ENCODE measurements at regions not wholly inside any gene's neighbourhood (a gene's known extent, or its start where the extent isn't known, plus 50 kb on each side); places are given as distances from the start of the nearest gene placed in this dataset.

GRCh38 chr13:105019073-105019472 lies 1516.4 kb downstream of the EFNB2 start:
- no peak overlapping the region for H3K4me3 ChIP-seq (ENCODE audit: control insufficient read depth, low read depth, low read length)
- DNase-seq (ENCODE audit: low read depth): no peak
- TF ChIP-seq, protein P1, sequence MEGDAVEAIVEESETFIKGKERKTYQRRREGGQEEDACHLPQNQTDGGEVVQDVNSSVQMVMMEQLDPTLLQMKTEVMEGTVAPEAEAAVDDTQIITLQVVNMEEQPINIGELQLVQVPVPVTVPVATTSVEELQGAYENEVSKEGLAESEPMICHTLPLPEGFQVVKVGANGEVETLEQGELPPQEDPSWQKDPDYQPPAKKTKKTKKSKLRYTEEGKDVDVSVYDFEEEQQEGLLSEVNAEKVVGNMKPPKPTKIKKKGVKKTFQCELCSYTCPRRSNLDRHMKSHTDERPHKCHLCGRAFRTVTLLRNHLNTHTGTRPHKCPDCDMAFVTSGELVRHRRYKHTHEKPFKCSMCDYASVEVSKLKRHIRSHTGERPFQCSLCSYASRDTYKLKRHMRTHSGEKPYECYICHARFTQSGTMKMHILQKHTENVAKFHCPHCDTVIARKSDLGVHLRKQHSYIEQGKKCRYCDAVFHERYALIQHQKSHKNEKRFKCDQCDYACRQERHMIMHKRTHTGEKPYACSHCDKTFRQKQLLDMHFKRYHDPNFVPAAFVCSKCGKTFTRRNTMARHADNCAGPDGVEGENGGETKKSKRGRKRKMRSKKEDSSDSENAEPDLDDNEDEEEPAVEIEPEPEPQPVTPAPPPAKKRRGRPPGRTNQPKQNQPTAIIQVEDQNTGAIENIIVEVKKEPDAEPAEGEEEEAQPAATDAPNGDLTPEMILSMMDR (conservative IDR thresholded peaks at IDR 0.05; ENCODE audit: control insufficient read depth, insufficient read depth, low read depth, low read length): no peak

DNA sequence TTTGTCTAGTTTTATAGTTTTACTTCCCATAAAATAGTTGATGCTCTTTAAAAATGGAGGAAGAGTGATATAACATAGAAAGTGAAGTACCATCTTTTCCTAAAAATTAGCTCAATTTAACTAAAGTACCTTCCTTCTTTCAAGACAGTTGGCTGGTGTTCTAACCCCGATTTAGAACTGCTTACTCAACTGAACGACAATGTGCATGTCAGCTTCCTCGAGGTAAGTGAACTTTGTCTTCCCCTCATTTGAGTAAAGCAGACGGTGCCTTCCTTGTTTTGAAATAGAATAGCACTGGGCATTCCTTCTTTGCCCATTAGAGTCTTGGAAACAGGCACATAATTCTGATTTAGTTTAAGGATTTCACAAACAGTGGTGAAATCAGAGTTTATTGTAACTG lies 1519.2 kb downstream of the EFNB2 start:
- no peak for DNase-seq (ENCODE audit: low read depth)
- no peak overlapping the region for H3K4me3 ChIP-seq (ENCODE audit: control insufficient read depth, low read depth, low read length)
- TF ChIP-seq, protein P1 (conservative IDR thresholded peaks at IDR 0.05; ENCODE audit: control insufficient read depth, insufficient read depth, low read depth, low read length): no peak

DNA sequence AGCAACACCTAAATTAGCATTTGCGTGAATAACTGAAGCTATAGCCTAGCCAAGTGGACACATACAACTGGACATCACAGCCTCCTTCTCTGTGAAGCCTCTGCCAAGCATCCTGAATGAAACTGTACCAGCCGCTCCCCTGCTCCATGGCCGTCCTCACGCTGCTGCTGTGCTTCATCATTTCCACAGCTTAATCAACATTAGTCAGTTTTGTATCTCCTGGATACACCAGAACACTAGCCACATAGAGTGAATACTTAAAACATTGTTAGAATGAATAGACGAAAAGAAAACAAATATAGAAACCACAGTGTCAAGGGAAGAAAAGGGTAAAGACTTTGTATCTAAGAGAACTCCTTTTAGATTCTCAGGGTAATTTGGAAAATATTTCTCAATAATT lies 1526.9 kb downstream of the EFNB2 start:
- DNase-seq (ENCODE audit: low read depth): no peak
- TF ChIP-seq, protein P1 (conservative IDR thresholded peaks at IDR 0.05; ENCODE audit: control insufficient read depth, insufficient read depth, low read depth, low read length): no peak
- no peak overlapping the region for H3K4me3 ChIP-seq (ENCODE audit: control insufficient read depth, low read depth, low read length)

DNA sequence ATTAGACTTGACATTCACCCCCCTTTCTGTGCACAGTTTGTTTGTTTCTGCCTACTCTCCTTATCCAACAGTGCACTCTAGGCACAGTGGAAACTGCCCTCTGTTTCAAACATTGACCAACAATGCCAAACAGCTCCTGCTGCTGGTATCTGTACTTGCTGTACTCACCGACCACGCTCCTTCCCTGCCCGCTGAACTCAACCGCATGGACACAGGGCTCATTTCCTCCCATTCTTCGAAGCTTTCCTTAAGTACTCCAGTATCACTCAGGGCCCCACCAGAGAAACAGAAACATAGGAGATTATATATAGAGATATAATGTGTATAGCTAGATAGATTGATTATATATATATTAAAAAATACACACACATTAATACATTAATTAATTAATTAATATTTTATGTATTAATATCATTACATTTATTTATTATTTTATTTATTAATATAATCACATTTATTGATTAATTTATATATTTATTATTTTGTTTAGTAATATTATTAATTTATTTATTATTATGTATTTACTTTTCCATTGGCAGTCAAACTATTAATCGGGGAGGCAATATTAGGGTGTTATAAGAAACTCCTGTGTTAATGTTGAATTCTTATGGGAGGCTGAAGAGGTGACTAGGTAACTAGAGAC lies 1528.2 kb downstream of the EFNB2 start:
- TF ChIP-seq, protein P1 (conservative IDR thresholded peaks at IDR 0.05; ENCODE audit: control insufficient read depth, insufficient read depth, low read depth, low read length): no peak
- no peak for DNase-seq (ENCODE audit: low read depth)
- H3K4me3 ChIP-seq (ENCODE audit: control insufficient read depth, low read depth, low read length): no peak overlapping the region

DNA sequence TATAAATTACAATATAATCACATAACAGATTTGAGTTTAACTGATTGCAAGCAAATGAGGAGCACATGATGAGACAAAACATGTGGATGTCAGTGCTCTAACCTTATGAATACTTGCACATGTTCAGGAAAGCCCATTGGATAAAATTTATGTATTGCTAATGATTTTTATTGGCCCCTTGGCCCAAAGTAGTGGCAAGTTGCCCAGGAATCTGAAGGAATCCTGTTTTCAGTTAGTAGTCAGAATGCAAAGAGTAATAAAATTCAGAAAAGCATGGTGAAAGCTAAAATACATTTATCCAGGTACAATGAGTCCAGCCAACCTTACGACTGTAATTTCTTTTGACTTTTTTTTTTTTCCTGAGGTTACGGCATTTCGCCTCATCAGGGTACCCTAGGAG lies 1539.4 kb downstream of the EFNB2 start:
- H3K4me3 ChIP-seq (ENCODE audit: control insufficient read depth, low read depth, low read length): no peak overlapping the region
- DNase-seq (ENCODE audit: low read depth): no peak
- TF ChIP-seq, protein P1 (conservative IDR thresholded peaks at IDR 0.05; ENCODE audit: control insufficient read depth, insufficient read depth, low read depth, low read length): no peak

DNA sequence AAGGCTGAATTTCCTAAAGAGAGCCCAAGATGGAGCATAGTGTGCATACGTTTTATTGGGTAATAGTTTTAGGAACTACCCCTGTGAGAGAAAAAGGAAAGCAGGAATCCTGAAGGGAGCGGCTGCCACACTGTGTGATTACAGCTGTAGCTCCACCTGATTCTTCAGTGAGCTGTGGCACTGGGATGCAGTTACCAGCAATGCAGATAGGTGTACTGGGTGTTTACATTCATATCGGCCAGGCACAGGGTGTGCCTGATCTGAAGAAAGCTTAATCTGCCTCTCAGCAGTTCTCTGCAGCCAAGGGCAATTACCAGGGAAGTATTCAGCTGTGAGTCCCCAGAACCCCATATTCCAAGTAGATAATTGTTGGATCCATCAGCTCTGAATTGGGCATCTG lies 1541.8 kb downstream of the EFNB2 start:
- no peak overlapping the region for H3K4me3 ChIP-seq (ENCODE audit: control insufficient read depth, low read depth, low read length)
- no peak for DNase-seq (ENCODE audit: low read depth)
- TF ChIP-seq, protein P1 (conservative IDR thresholded peaks at IDR 0.05; ENCODE audit: control insufficient read depth, insufficient read depth, low read depth, low read length): no peak

DNA sequence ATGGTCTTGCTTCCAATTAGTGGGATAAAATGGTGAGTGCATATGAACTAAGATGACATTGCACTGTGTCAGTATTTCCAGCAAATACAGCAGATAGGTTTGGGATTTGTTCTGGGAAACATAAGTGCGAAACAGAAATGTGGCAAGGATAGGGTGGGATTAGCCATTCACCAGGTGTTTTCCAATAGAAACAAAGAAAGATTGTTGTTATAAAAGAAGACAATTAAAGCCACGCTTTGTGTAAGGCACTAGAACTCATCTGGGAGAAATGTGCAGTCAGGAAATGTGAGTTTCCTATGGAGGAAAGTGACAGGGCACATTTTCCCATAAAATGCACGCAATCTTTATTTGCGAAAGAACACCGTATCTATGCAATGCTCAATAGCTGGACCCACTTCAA lies 1547.8 kb downstream of the EFNB2 start:
- DNase-seq (ENCODE audit: low read depth): no peak
- no peak overlapping the region for H3K4me3 ChIP-seq (ENCODE audit: control insufficient read depth, low read depth, low read length)
- TF ChIP-seq, protein P1 (conservative IDR thresholded peaks at IDR 0.05; ENCODE audit: control insufficient read depth, insufficient read depth, low read depth, low read length): no peak
